MCF 10A (cell line): ENCODE measurements at regions not wholly inside any gene's neighbourhood (a gene's known extent, or its start where the extent isn't known, plus 50 kb on each side); places are given as distances from the start of the nearest gene placed in this dataset.

Source experiments
- BruUV-seq: library from RNA; stranded (reverse); fragments of 400-500 nt; replicated peaks from 2 replicates; lab custom pipeline; 2021; lab: Mats Ljungman, UMichigan
- CTCF ChIA-PET: fragments of 300-600 bp; sonication (Branson Sonifier 250); formaldehyde crosslinking; extraction: SDS; loops from one replicate; lab custom pipeline; 2021; ENCODE audit warnings: antibody characterized with exemption, inconsistent platforms; lab: Yijun Ruan, JAX
- POLR2A ChIA-PET: fragments of 300-600, 350-650 bp; sonication (Branson Sonifier 250); formaldehyde crosslinking; extraction: SDS; loops from one replicate; lab custom pipeline; 2020; ENCODE audit warnings: antibody characterized with exemption, inconsistent platforms; lab: Yijun Ruan, JAX
- DNase-seq: peaks from one replicate; pipeline ENCODE4 v3.0.0-alpha.2; 2018; ENCODE audit not compliant: unreplicated experiment
- H3K27ac Mint-ChIP-seq: one replicate; pipeline ENCODE4 v1.8.0; 2022; ENCODE audit warnings: mild to moderate bottlenecking, low read depth, mixed read lengths; ENCODE audit not compliant: unreplicated experiment
- H3K27me3 Mint-ChIP-seq: one replicate; pipeline ENCODE4 v1.8.0; 2022; ENCODE audit warnings: mixed read lengths; ENCODE audit not compliant: insufficient read depth, unreplicated experiment
- H3K36me3 Mint-ChIP-seq: one replicate; pipeline ENCODE4 v1.8.0; 2022; ENCODE audit warnings: mild to moderate bottlenecking, moderate library complexity, mixed read lengths; ENCODE audit not compliant: insufficient read depth, unreplicated experiment
- H3K4me1 Mint-ChIP-seq: one replicate; pipeline ENCODE4 v1.8.0; 2022; ENCODE audit warnings: mixed read lengths; ENCODE audit not compliant: insufficient read depth, unreplicated experiment
- H3K4me3 Mint-ChIP-seq: one replicate; pipeline ENCODE4 v1.8.0; 2022; ENCODE audit warnings: mild to moderate bottlenecking, moderate library complexity, mixed read lengths; ENCODE audit not compliant: unreplicated experiment
- H3K9me3 Mint-ChIP-seq: one replicate; pipeline ENCODE4 v1.8.0; 2022; ENCODE audit warnings: mixed read lengths; ENCODE audit not compliant: unreplicated experiment
- intact Hi-C: fragments of 100-400 bp; cut with micrococcal nuclease; formaldehyde crosslinking; loops from 2 replicates; pipeline ENCODE4 v1.14.1; 2022
- TF ChIP-seq, protein P1 (sequence below): fragments of 200-600 bp; IDR thresholded peaks from one replicate; pipeline ENCODE4 v1.8.0; 2022; ENCODE audit warnings: antibody characterized with exemption, mild to moderate bottlenecking; ENCODE audit not compliant: unreplicated experiment

DNA sequence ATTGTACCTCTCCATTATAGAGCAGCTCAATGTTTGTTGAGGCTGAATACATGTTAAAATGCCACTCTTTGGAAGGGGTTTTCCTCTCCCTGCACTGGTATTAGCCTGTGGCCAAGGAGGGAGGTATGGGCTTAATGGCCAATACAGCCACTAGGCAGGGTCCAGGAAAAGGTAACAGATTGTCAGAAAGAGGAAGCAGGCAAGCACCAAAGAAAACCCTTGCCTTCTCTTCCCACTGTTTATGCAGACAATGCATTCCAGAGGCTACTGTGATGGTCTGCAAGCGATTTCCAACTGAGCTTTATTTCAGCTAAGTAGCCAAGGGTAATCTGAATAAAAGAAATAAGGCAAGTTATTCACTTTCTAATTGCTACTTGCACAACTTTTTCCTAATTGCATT lies 95.3 kb upstream of the SLC27A6 start:
- BruUV-seq, result no TSS peak
- Mint-ChIP-seq H3K27me3 (peaks cover 56% of the 10 kb centered on the region), H3K9me3 (peaks cover 7% of the 10 kb centered on the region), H3K4me3 (no peak overlapping the region), H3K36me3 (no peaks in the 10 kb centered on the region), H3K4me1 (no peaks in the 10 kb centered on the region), H3K27ac (no peak overlapping the region)
- ChIA-PET CTCF (interaction anchor here (0.7 kb wide), 1 partner anchor 561 kb away, joined by 3 read pairs; no protein-coding TSS in a partner anchor), POLR2A (no interaction called here)
- no peak for DNase-seq
- TF ChIP-seq, protein P1, sequence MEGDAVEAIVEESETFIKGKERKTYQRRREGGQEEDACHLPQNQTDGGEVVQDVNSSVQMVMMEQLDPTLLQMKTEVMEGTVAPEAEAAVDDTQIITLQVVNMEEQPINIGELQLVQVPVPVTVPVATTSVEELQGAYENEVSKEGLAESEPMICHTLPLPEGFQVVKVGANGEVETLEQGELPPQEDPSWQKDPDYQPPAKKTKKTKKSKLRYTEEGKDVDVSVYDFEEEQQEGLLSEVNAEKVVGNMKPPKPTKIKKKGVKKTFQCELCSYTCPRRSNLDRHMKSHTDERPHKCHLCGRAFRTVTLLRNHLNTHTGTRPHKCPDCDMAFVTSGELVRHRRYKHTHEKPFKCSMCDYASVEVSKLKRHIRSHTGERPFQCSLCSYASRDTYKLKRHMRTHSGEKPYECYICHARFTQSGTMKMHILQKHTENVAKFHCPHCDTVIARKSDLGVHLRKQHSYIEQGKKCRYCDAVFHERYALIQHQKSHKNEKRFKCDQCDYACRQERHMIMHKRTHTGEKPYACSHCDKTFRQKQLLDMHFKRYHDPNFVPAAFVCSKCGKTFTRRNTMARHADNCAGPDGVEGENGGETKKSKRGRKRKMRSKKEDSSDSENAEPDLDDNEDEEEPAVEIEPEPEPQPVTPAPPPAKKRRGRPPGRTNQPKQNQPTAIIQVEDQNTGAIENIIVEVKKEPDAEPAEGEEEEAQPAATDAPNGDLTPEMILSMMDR, result no peak
- intact Hi-C loops, result loop anchor here (10.0 kb wide), 1 partner anchor 55 kb away; no protein-coding TSS in a partner anchor

DNA sequence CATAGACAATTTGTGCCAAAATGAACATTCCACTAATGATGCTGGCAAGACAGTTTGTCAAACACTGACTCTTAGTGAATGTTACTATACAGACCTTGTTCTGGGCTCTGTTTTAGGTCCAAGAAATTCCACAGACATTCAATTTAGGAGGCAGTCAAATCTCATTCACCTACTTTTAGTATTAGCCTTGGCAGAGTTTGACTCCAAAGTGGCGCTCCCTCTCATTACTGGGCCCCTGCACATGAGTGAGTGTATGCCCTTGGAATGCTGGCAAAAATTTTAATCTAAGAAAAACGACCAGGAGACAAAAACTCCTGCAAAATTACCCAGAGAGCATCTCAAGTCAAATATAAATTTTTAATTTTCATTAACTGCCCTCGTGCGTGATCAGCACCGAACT lies 94.9 kb upstream of the SLC27A6 start:
- H3K36me3 Mint-ChIP-seq, result no peaks in the 10 kb centered on the region
- peaks cover 60% of the 10 kb centered on the region for H3K27me3 Mint-ChIP-seq
- intact Hi-C loops, result loop anchor here (10.0 kb wide), 1 partner anchor 56 kb away; no protein-coding TSS in a partner anchor

DNA sequence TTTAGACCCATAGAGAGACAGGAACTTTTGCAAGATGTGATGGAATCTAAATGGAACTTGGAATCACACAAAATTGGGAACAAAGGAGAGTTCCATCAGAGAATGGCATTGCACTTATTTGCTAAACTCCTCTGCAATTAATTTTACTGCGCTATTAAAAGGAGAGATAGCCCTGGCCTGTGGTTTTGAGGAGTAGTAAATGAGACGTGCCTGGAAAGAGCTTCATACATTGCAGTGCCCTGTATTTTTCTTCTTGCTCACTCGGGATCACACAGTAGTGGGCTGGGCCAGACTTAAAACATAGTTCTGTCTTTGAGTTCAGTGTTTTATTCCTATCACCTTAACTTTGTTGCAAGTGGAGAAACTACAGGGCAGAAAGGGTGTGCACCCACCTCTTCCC lies 94.4 kb upstream of the SLC27A6 start:
- no peaks in the 10 kb centered on the region for H3K36me3 Mint-ChIP-seq
- intact Hi-C loops, result loop anchor here (10.0 kb wide), 1 partner anchor 56 kb away; no protein-coding TSS in a partner anchor
- no peaks in the 10 kb centered on the region for H3K4me1 Mint-ChIP-seq
- no TSS peak for BruUV-seq
- no peak for DNase-seq
- ChIA-PET CTCF (interaction anchor here (0.7 to 0.9 kb wide), 3 partner anchors 198 to 571 kb away, joined by 3 to 4 read pairs (median 3); no protein-coding TSS in a partner anchor), POLR2A (interaction anchor here (0.6 kb wide), 1 partner anchor 20 kb away, joined by 3 read pairs; no protein-coding TSS in a partner anchor)
- TF ChIP-seq, protein P1, result no peak
- no peak overlapping the region for H3K27ac Mint-ChIP-seq
- H3K27me3 Mint-ChIP-seq, result peaks cover 66% of the 10 kb centered on the region
- peaks cover 7% of the 10 kb centered on the region for H3K9me3 Mint-ChIP-seq
- H3K4me3 Mint-ChIP-seq, result no peak overlapping the region

More for the DNA sequence above, 94.9 kb upstream of the SLC27A6 start:
- ChIA-PET POLR2A (no interaction called here), CTCF (interaction anchor here (0.7 kb wide), 2 partner anchors 561 to 571 kb away, joined by 3 read pairs; no protein-coding TSS in a partner anchor)
- DNase-seq, result no peak
- Mint-ChIP-seq H3K9me3 (peaks cover 7% of the 10 kb centered on the region), H3K4me1 (no peaks in the 10 kb centered on the region), H3K4me3 (no peak overlapping the region), H3K27ac (no peak overlapping the region)
- BruUV-seq, result no TSS peak
- TF ChIP-seq, protein P1, result no peak

DNA sequence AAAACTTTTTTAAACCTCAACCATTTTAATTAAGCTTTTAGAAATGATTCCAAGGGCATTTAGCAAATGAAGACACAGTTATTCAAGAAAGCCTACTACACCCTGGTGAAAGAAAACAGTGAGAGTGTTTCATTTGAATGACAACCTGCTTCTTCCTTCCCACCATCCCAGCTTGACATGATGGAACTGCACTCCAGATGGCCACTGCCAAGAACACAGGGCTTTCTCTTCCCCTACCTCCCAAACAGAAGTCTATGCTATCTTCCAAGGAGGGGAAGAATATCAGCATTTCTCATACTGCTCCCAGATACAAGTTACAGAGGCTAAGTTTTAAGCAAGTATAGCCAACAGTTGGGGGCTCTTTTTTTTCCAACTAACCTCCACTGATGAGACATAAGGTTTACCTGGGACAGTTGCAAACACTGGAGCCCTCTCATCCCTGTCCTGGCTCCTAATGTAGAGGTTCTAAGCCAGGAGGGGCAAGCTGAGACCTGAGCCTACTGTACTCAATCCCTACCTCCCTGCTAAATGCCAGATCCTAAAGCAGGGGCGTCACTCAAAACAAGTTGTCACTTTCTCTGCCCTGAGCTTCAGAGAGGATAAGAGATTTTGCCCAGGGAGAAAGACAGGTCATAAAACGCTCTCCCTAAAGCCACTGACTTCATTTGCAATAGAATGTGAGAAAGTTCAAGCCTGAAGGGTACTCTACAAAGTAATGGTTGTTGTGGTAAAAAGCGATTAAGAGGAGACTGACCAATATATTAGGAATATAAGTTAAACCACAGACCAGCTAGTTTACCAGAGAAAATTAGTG lies 88.5 kb upstream of the SLC27A6 start:
- Mint-ChIP-seq H3K9me3 (no peaks in the 10 kb centered on the region), H3K27ac (no peak overlapping the region), H3K4me3 (no peak overlapping the region), H3K4me1 (no peaks in the 10 kb centered on the region), H3K27me3 (peaks cover 79% of the 10 kb centered on the region), H3K36me3 (no peaks in the 10 kb centered on the region)
- intact Hi-C loops, result loop anchor here (10.0 kb wide), 1 partner anchor 62 kb away; no protein-coding TSS in a partner anchor
- TF ChIP-seq, protein P1, result no peak
- no peak for DNase-seq
- ChIA-PET CTCF (interaction anchor here (0.8 kb wide), 1 partner anchor 249 kb away, joined by 3 read pairs; no protein-coding TSS in a partner anchor), POLR2A (interaction anchor here (0.6 kb wide), 1 partner anchor 367 kb away, joined by 3 read pairs; no protein-coding TSS in a partner anchor)
- BruUV-seq, result no TSS peak
